ENCODE measurements at regions not wholly inside any gene's neighbourhood (a gene's known extent, or its start where the extent isn't known, plus 50 kb on each side); places are given as distances from the start of the nearest gene placed in this dataset.

GRCh38 chr6:103264020-103264419 is 1595.7 kb downstream of the HACE1 start:
- TF ChIP-seq CTCF (IDR thresholded peaks at IDR 0.05; ENCODE audit: extremely low read depth, missing control alignments): no peak
- DNase-seq (ENCODE audit: low spot score): no peak

GRCh38 chr6:103255132-103255531 is 1604.6 kb downstream of the HACE1 start:
- TF ChIP-seq CTCF (IDR thresholded peaks at IDR 0.05; ENCODE audit: extremely low read depth, missing control alignments): no peak
- DNase-seq (ENCODE audit: low spot score): no peak

- DNase-seq (ENCODE audit: low spot score): no peak
- TF ChIP-seq CTCF (IDR thresholded peaks at IDR 0.05; ENCODE audit: extremely low read depth, missing control alignments): no peak
Observed at GRCh38 chr6:103236923-103237322, 1622.8 kb downstream of the HACE1 start.

- no peak for DNase-seq (ENCODE audit: low spot score)
- no peak for TF ChIP-seq CTCF (IDR thresholded peaks at IDR 0.05; ENCODE audit: extremely low read depth, missing control alignments)
Observed at GRCh38 chr6:103231181-103231580, 1628.5 kb downstream of the HACE1 start.

- TF ChIP-seq CTCF (IDR thresholded peaks at IDR 0.05; ENCODE audit: extremely low read depth, missing control alignments): no peak
Observed at GRCh38 chr6:103215847-103216246, 1643.9 kb downstream of the HACE1 start.

GRCh38 chr6:103210686-103211085 is 1649.0 kb downstream of the HACE1 start:
- DNase-seq (ENCODE audit: low spot score): no peak
- no peak for TF ChIP-seq CTCF (IDR thresholded peaks at IDR 0.05; ENCODE audit: extremely low read depth, missing control alignments)

More at GRCh38 chr6:103215847-103216246, 1643.9 kb downstream of the HACE1 start:
- DNase-seq (ENCODE audit: low spot score): no peak

- DNase-seq (ENCODE audit: low spot score): no peak
Observed at GRCh38 chr6:103198386-103198785, 1661.3 kb downstream of the HACE1 start.

More at GRCh38 chr6:103198386-103198785, 1661.3 kb downstream of the HACE1 start:
- no peak for TF ChIP-seq CTCF (IDR thresholded peaks at IDR 0.05; ENCODE audit: extremely low read depth, missing control alignments)
